ENCODE measurements at regions not wholly inside any gene's neighbourhood (a gene's known extent, or its start where the extent isn't known, plus 50 kb on each side); places are given as distances from the start of the nearest gene placed in this dataset.

GRCh38 chr3:161560008-161560637 lies 63.5 kb downstream of the OTOL1 start:
- no peaks in the 10 kb centered on the region for H3K9me3 ChIP-seq
- no peaks in the 10 kb centered on the region for H3K4me1 Mint-ChIP-seq
- DNase-seq (peak in 1 of 35 experiments; percentile 1), ATAC-seq (replicated peaks in 1 of 4) (no peak)
- H3K36me3 Mint-ChIP-seq, result no peaks in the 10 kb centered on the region
- peaks cover 0 to 4% of the 10 kb centered on the region in 2 experiments for H3K27me3 ChIP-seq (replicated peaks in 1 of 2; ENCODE audit: control insufficient read depth in 2 of 2, extremely low read depth in 1 of 2, insufficient read depth in 2 of 2, low read length in 1 of 2)
- H3K27me3 Mint-ChIP-seq, result peaks cover 3 to 6% of the 10 kb centered on the region in 2 donors
- WGBS (ENCODE audit: insufficient coverage), result 19% methylated on average over 7 of the region's 14 CpGs
- H3K27ac Mint-ChIP-seq, result no peak overlapping the region
- ChIA-PET CTCF (no interaction called here), POLR2A (no interaction called here)
- H3K4me3 ChIP-seq (ENCODE audit: control insufficient read depth in 1 of 2, extremely low read depth in 1 of 2, low read length in 1 of 2), result no peak overlapping the region
- no peak overlapping the region for H3K27ac ChIP-seq (ENCODE audit: low read length)
- no peaks in the 10 kb centered on the region for H3K36me3 ChIP-seq (ENCODE audit: control insufficient read depth in 2 of 2, extremely low read depth in 1 of 2, insufficient read depth in 1 of 2, low read length in 1 of 2)
- H3K4me1 ChIP-seq (ENCODE audit: control insufficient read depth in 1 of 2, extremely low read depth in 1 of 2, insufficient read depth in 2 of 2, low read length in 2 of 2), result no peaks in the 10 kb centered on the region
- H3K4me3 Mint-ChIP-seq, result no peak overlapping the region
- H3K9me3 Mint-ChIP-seq, result peaks cover 0 to 4% (median 0%) of the 10 kb centered on the region in 3 donors

- no peaks in the 10 kb centered on the region for H3K9me3 Mint-ChIP-seq
- H3K9me3 ChIP-seq, result no peaks in the 10 kb centered on the region
- no peak overlapping the region for H3K4me3 Mint-ChIP-seq
- no peaks in the 10 kb centered on the region for H3K4me1 Mint-ChIP-seq
- no peak overlapping the region for H3K27ac ChIP-seq (ENCODE audit: low read length)
- H3K27me3 Mint-ChIP-seq, result peaks cover 0 to 4% of the 10 kb centered on the region in 2 donors
- DNase-seq, result no peak
- H3K4me1 ChIP-seq (ENCODE audit: control insufficient read depth in 1 of 2, extremely low read depth in 1 of 2, insufficient read depth in 2 of 2, low read length in 2 of 2), result no peaks in the 10 kb centered on the region
- no peaks in the 10 kb centered on the region for H3K27me3 ChIP-seq (replicated peaks in 1 of 2; ENCODE audit: control insufficient read depth in 2 of 2, extremely low read depth in 1 of 2, insufficient read depth in 2 of 2, low read length in 1 of 2)
- H3K4me3 ChIP-seq (ENCODE audit: control insufficient read depth in 1 of 2, extremely low read depth in 1 of 2, low read length in 1 of 2), result no peak overlapping the region
- whole genome bisulfite sequencing (ENCODE audit: insufficient coverage), result 100% methylated on average over 2 of the region's 5 CpGs
- no peaks in the 10 kb centered on the region for H3K36me3 Mint-ChIP-seq
- no peak overlapping the region for H3K27ac Mint-ChIP-seq
- ChIA-PET POLR2A (no interaction called here), CTCF (no interaction called here)
- no peak for ATAC-seq (replicated peaks in 1 of 4)
- no peaks in the 10 kb centered on the region for H3K36me3 ChIP-seq (ENCODE audit: control insufficient read depth in 2 of 2, extremely low read depth in 1 of 2, insufficient read depth in 1 of 2, low read length in 1 of 2)
Observed at GRCh38 chr3:161567577-161568361, 71.2 kb downstream of the OTOL1 start.

DNA sequence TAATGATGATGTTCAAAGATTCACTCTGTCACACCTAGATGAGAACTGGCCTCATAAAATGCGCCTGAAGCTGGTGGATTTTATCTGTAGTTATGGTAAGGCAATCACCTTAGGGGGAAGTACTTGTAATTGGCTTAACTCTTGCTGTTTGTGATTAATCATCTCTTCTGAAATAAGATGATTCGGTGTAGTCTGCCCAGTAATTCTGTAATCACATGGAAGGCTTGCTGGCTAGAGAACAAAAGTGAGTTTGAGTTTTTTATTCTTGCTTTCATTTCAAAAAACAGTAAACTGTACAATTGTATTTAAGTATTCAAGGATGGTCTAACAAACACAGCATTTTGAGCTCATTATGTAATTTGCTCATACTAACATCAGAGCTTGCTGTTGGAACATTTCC lies 72.1 kb downstream of the OTOL1 start:
- Mint-ChIP-seq H3K4me1 (no peaks in the 10 kb centered on the region), H3K9me3 (no peaks in the 10 kb centered on the region), H3K4me3 (no peak overlapping the region), H3K27me3 (peaks cover 0 to 4% of the 10 kb centered on the region in 2 donors), H3K27ac (no peak overlapping the region), H3K36me3 (no peaks in the 10 kb centered on the region)
- ChIA-PET CTCF (interaction anchor here in 1 of 2 donors (0.5 kb wide), 1 partner anchor 36 kb away, joined by 4 read pairs; no protein-coding TSS in a partner anchor), POLR2A (no interaction called here)
- Histone ChIP-seq H3K27me3 (replicated peaks in 1 of 2; ENCODE audit: control insufficient read depth in 2 of 2, extremely low read depth in 1 of 2, insufficient read depth in 2 of 2, low read length in 1 of 2) (no peaks in the 10 kb centered on the region), H3K9me3 (no peaks in the 10 kb centered on the region), H3K36me3 (ENCODE audit: control insufficient read depth in 2 of 2, extremely low read depth in 1 of 2, insufficient read depth in 1 of 2, low read length in 1 of 2) (no peaks in the 10 kb centered on the region), H3K4me1 (ENCODE audit: control insufficient read depth in 1 of 2, extremely low read depth in 1 of 2, insufficient read depth in 2 of 2, low read length in 2 of 2) (no peaks in the 10 kb centered on the region), H3K4me3 (ENCODE audit: control insufficient read depth in 1 of 2, extremely low read depth in 1 of 2, low read length in 1 of 2) (no peak overlapping the region), H3K27ac (ENCODE audit: low read length) (no peak overlapping the region)
- WGBS (ENCODE audit: insufficient coverage), result no CpG with 5 or more reads among the region's 2 CpGs
- ATAC-seq (replicated peaks in 1 of 4) (no peak), DNase-seq (no peak)

GRCh38 chr3:161571951-161572350 lies 75.3 kb downstream of the OTOL1 start:
- POLR2A ChIA-PET, result no interaction called here
- no peaks in the 10 kb centered on the region for H3K27me3 ChIP-seq (replicated peaks in 1 of 2; ENCODE audit: control insufficient read depth in 2 of 2, extremely low read depth in 1 of 2, insufficient read depth in 2 of 2, low read length in 1 of 2)
- no peaks in the 10 kb centered on the region for H3K9me3 ChIP-seq
- no CpG with 5 or more reads among the region's 1 CpG for WGBS (ENCODE audit: insufficient coverage)
- no peak overlapping the region for H3K27ac Mint-ChIP-seq
- H3K27me3 Mint-ChIP-seq, result peaks cover 0 to 3% of the 10 kb centered on the region in 2 donors
- no peak overlapping the region for H3K27ac ChIP-seq (ENCODE audit: low read length)
- ATAC-seq (replicated peaks in 1 of 4) (no peak), DNase-seq (no peak)
- H3K4me3 ChIP-seq (ENCODE audit: control insufficient read depth in 1 of 2, extremely low read depth in 1 of 2, low read length in 1 of 2), result no peak overlapping the region
- no peaks in the 10 kb centered on the region for H3K36me3 Mint-ChIP-seq
- CTCF ChIA-PET, result no interaction called here
- H3K4me1 ChIP-seq (ENCODE audit: control insufficient read depth in 1 of 2, extremely low read depth in 1 of 2, insufficient read depth in 2 of 2, low read length in 2 of 2), result no peaks in the 10 kb centered on the region
- H3K4me3 Mint-ChIP-seq, result no peak overlapping the region
- H3K4me1 Mint-ChIP-seq, result no peaks in the 10 kb centered on the region
- H3K36me3 ChIP-seq (ENCODE audit: control insufficient read depth in 2 of 2, extremely low read depth in 1 of 2, insufficient read depth in 1 of 2, low read length in 1 of 2), result no peaks in the 10 kb centered on the region
- H3K9me3 Mint-ChIP-seq, result no peaks in the 10 kb centered on the region

DNA sequence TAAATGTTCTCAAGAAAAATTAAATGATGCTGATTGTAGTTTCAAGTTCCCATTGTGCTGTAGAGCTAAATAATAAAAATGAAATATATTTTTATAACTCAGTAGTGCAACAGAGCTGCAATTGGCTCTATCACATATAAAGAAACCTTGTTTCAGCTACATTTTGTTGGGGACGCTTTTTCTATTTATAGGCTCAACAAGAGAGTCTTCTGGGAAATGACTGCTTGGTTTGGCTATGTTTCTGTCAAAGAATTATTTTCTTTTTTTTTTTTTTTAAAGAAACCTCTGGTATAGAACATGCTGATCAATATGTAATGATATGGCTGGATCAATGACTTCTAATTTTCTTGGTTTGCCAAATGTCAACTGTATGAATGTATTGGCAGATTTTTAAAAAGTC lies 76.5 kb downstream of the OTOL1 start:
- H3K4me1 ChIP-seq (ENCODE audit: control insufficient read depth in 1 of 2, extremely low read depth in 1 of 2, insufficient read depth in 2 of 2, low read length in 2 of 2), result no peaks in the 10 kb centered on the region
- H3K36me3 ChIP-seq (ENCODE audit: control insufficient read depth in 2 of 2, extremely low read depth in 1 of 2, insufficient read depth in 1 of 2, low read length in 1 of 2), result no peaks in the 10 kb centered on the region
- DNase-seq (no peak), ATAC-seq (replicated peaks in 1 of 4) (no peak)
- ChIA-PET POLR2A (no interaction called here), CTCF (interaction anchor here in 1 of 2 donors (0.7 kb wide), 1 partner anchor 18 kb away, joined by 6 read pairs; no protein-coding TSS in a partner anchor)
- Mint-ChIP-seq H3K27ac (no peak overlapping the region), H3K4me1 (no peaks in the 10 kb centered on the region), H3K36me3 (no peaks in the 10 kb centered on the region), H3K9me3 (no peaks in the 10 kb centered on the region), H3K4me3 (no peak overlapping the region), H3K27me3 (peaks cover 0 to 3% of the 10 kb centered on the region in 2 donors)
- no peaks in the 10 kb centered on the region for H3K27me3 ChIP-seq (replicated peaks in 1 of 2; ENCODE audit: control insufficient read depth in 2 of 2, extremely low read depth in 1 of 2, insufficient read depth in 2 of 2, low read length in 1 of 2)
- H3K4me3 ChIP-seq (ENCODE audit: control insufficient read depth in 1 of 2, extremely low read depth in 1 of 2, low read length in 1 of 2), result no peak overlapping the region
- H3K27ac ChIP-seq (ENCODE audit: low read length), result no peak overlapping the region
- H3K9me3 ChIP-seq, result no peaks in the 10 kb centered on the region
- no CpG with 5 or more reads among the region's 1 CpG for WGBS (ENCODE audit: insufficient coverage)

- H3K27ac ChIP-seq (ENCODE audit: low read length), result no peak overlapping the region
- no peaks in the 10 kb centered on the region for H3K4me1 ChIP-seq (ENCODE audit: control insufficient read depth in 1 of 2, extremely low read depth in 1 of 2, insufficient read depth in 2 of 2, low read length in 2 of 2)
- DNase-seq, result no peak
- H3K36me3 ChIP-seq (ENCODE audit: control insufficient read depth in 2 of 2, extremely low read depth in 1 of 2, insufficient read depth in 1 of 2, low read length in 1 of 2), result no peaks in the 10 kb centered on the region
- peaks cover 0 to 3% of the 10 kb centered on the region in 2 donors for H3K27me3 Mint-ChIP-seq
- ATAC-seq (replicated peaks in 1 of 4), result no peak
- no peaks in the 10 kb centered on the region for H3K27me3 ChIP-seq (replicated peaks in 1 of 2; ENCODE audit: control insufficient read depth in 2 of 2, extremely low read depth in 1 of 2, insufficient read depth in 2 of 2, low read length in 1 of 2)
- WGBS (ENCODE audit: insufficient coverage), result no CpG with 5 or more reads among the region's 2 CpGs
- no peak overlapping the region for H3K4me3 ChIP-seq (ENCODE audit: control insufficient read depth in 1 of 2, extremely low read depth in 1 of 2, low read length in 1 of 2)
- H3K27ac Mint-ChIP-seq, result no peak overlapping the region
- H3K36me3 Mint-ChIP-seq, result no peaks in the 10 kb centered on the region
- H3K9me3 Mint-ChIP-seq, result no peaks in the 10 kb centered on the region
- ChIA-PET POLR2A (no interaction called here), CTCF (no interaction called here)
- no peaks in the 10 kb centered on the region for H3K9me3 ChIP-seq
- no peaks in the 10 kb centered on the region for H3K4me1 Mint-ChIP-seq
- H3K4me3 Mint-ChIP-seq, result no peak overlapping the region
Observed at GRCh38 chr3:161575901-161576300, 79.3 kb downstream of the OTOL1 start.

Measured in T-cell (primary cell).